ENCODE measurements at regions not wholly inside any gene's neighbourhood (a gene's known extent, or its start where the extent isn't known, plus 50 kb on each side); places are given as distances from the start of the nearest gene placed in this dataset.

- no peak overlapping the region for H4K5ac ChIP-seq (ENCODE audit: insufficient read length, low read depth, low read length)
- H3K4ac ChIP-seq (replicated peaks; ENCODE audit: insufficient read length, low read depth, low read length) = no peak overlapping the region
- no peak overlapping the region for H3K9ac ChIP-seq (replicated peaks in 1 of 4; ENCODE audit: extremely low read depth in 1 of 4, low read depth in 3 of 4, low read length in 3 of 4)
- H2AK5ac ChIP-seq (ENCODE audit: low read depth, low read length) = no peak overlapping the region
- TF ChIP-seq YY1 (IDR thresholded peaks at IDR 0.05; ENCODE audit: low read depth, low read length) = no peak
- H3K9me3 ChIP-seq (ENCODE audit: insufficient read depth in 2 of 2, low read depth in 1 of 2, low read length in 1 of 2) = no peaks in the 10 kb centered on the region
- no peaks in the 10 kb centered on the region for H3K4me1 ChIP-seq (replicated peaks in 1 of 4; ENCODE audit: control insufficient read depth in 3 of 4, insufficient read depth in 4 of 4, low read length in 3 of 4)
- no peak overlapping the region for H2BK12ac ChIP-seq (ENCODE audit: low read depth, low read length)
- 92% methylated on average over 6 of the region's 6 CpGs; no CpG with 5 or more reads in 1 of the 2 experiments for WGBS, 2 experiments (ENCODE audit: extremely low coverage in 1 of 2, insufficient coverage in 1 of 2, insufficient read length in 1 of 2, insufficient replicate concordance in 2 of 2, low coverage in 1 of 2, low lambda C conversion rate in 2 of 2, missing lambda C conversion rate in 1 of 2)
- no peak overlapping the region for H3K14ac ChIP-seq (ENCODE audit: insufficient read length)
- no peak overlapping the region for H2BK5ac ChIP-seq (ENCODE audit: low read depth, low read length)
- no peak overlapping the region for H2BK20ac ChIP-seq (ENCODE audit: low read length)
- no peak overlapping the region for H2BK120ac ChIP-seq (replicated peaks; ENCODE audit: low read depth, low read length)
- no peaks in the 10 kb centered on the region for H3K23me2 ChIP-seq (ENCODE audit: low read depth, low read length)
- no peaks in the 10 kb centered on the region for H3K36me3 ChIP-seq (ENCODE audit: control insufficient read depth in 2 of 4, insufficient read depth in 4 of 4, low read length in 3 of 4)
- no peak overlapping the region for H2BK15ac ChIP-seq (ENCODE audit: low read length)
- H3K27me3 ChIP-seq (replicated peaks in 1 of 4; ENCODE audit: control insufficient read depth in 3 of 4, extremely low read depth in 1 of 4, insufficient read depth in 3 of 4, low read length in 3 of 4) = no peaks in the 10 kb centered on the region
- DNase-seq (ENCODE audit: low read depth in 1 of 2, low spot score in 2 of 2) (no peak), FAIRE-seq (no peak)
- H3K79me1 ChIP-seq (ENCODE audit: low read depth, low read length) = no peaks in the 10 kb centered on the region
- ChIA-PET CTCF (ENCODE audit: partially characterized antibody) (no interaction called here), POLR2A (ENCODE audit: partially characterized antibody) (no interaction called here)
- H3K4me2 ChIP-seq (ENCODE audit: insufficient read depth in 1 of 2, low read depth in 2 of 2, low read length in 2 of 2) = no peak overlapping the region
- no peaks in the 10 kb centered on the region for H3K79me2 ChIP-seq (ENCODE audit: control insufficient read depth in 1 of 2, insufficient read depth in 2 of 2, low read length in 2 of 2)
- H4K91ac ChIP-seq (replicated peaks; ENCODE audit: insufficient read length, low read length) = no peak overlapping the region
- H3K18ac ChIP-seq (ENCODE audit: extremely low read depth, low read length) = no peak overlapping the region
- no peaks in the 10 kb centered on the region for H4K20me1 ChIP-seq (replicated peaks in 1 of 2; ENCODE audit: control insufficient read depth in 1 of 2, insufficient read depth in 2 of 2, low read length in 2 of 2)
- no peak overlapping the region for H4K8ac ChIP-seq (ENCODE audit: extremely low read depth, insufficient read depth, low read length)
- no peak overlapping the region for H2AFZ ChIP-seq (ENCODE audit: low read length)
- H3K4me3 ChIP-seq (ENCODE audit: extremely low read depth in 1 of 4, insufficient read depth in 2 of 4, low read depth in 3 of 4, low read length in 4 of 4) = no peak overlapping the region
- H3K23ac ChIP-seq (ENCODE audit: insufficient read length) = no peak overlapping the region
- H3K27ac ChIP-seq (ENCODE audit: low read depth, low read length) = no peak overlapping the region
- H3K56ac ChIP-seq (replicated peaks; ENCODE audit: insufficient read length, low read depth, low read length) = no peak overlapping the region
These were observed 64.4 kb upstream of the HRH1 start for GRCh38 chr3:11089931-11090330.
